HG02938 (cell line): ENCODE measurements at regions not wholly inside any gene's neighbourhood (a gene's known extent, or its start where the extent isn't known, plus 50 kb on each side); places are given as distances from the start of the nearest gene placed in this dataset.
"Not testable (repeated sequence)": the region's sequence is repeated elsewhere in the genome, so short reads cannot be mapped to it uniquely, and the experiment has no call there.

ENCODE experiments used
- ATAC-seq: cut with Tn5 transposase; IDR thresholded peaks from one replicate; pipeline ENCODE4 v1.9.1; 2021; ENCODE audit warnings: mild to moderate bottlenecking, moderate library complexity; ENCODE audit not compliant: unreplicated experiment

DNA sequence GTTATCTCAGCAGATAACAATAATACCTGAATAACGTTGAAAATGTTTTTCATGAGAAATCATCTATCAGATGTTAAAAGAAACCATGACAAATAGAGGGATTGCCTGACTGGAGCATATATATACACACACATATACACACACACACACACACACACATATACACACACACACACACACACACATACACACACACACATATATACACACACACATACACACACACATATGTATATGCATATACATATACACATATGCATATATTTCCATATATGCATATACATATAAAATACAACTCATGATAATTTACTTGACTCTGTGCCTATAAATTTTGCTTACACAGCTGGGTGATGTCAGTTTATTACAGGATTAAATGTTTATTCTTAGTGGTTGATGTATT is 847.3 kb upstream of the ADAMTS5 start:
- no peak for ATAC-seq

DNA sequence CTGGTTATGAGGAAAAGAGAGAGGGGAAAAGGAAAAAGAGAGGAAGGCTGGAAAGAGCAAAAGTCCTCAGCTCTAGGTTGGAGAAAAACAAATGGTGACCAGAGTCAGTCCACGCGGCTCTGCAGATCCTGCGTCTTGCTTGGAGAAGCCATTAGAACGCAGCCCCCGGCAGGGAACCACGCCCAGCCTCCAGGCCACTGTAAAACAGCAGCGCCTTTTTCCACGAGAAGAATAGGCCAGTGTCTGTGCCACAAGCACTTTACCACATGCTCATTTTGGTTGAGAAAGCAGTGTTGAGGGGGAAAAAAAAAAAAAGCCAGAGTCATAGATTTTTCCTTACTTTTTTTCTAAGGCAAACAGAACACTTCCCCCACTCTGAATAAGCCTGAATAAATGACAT is 846.9 kb upstream of the ADAMTS5 start:
- no peak for ATAC-seq

DNA sequence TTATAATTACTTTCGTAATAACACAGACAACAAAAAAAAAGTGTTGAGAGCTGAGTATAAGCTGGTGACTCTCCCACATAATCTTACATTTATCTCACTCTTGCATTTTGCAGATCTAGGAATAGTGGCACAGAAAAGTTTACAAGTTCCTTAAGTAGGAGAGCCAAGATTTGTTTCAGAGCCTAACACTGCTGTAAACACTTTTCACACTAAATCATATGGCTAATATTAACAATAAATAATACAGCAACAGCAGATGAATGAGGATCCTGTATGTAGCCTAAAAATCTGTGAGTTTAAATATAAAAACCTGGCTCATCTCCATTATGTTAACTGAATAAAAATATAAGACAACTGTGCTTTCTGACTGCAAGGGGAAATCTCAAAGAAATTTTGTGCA is 846.5 kb upstream of the ADAMTS5 start:
- no peak for ATAC-seq

DNA sequence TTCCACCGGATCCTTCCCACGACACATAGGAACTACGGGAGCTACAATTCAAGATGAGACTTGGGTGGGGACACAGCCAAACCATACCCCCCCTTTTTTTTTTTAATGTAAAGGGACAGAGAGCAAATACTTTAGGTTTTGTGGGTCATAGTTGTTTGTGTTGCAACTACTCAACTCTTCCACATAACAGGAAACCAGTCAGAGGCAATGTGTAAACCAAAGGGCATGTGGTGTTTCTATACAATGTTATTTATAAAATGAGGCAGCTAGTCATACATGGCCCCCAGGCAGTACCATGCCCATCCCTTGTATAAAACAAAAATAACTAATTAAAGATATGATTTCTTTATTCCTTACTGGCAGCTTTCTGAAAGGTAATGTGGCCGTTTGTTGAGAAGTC is 845.4 kb upstream of the ADAMTS5 start:
- no peak for ATAC-seq

DNA sequence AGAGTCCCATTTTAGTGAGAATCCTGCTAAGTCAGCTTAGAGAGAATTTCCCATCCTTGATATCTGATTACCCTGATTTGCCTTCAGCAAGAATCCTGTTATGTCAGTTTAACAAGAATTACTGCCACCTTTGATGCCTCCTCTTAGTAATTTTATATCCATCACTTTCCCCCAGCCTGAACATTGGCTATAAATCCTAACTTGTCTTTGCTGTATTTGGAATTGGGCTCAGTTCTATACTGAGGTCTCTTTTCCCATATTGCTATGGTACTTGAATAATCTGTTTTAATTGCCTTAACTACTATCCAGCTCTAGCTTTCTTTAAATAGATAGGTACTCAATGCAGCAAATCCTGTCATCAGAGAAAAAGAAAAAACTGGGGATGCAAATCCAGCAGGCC is 842.0 kb upstream of the ADAMTS5 start:
- no peak for ATAC-seq

DNA sequence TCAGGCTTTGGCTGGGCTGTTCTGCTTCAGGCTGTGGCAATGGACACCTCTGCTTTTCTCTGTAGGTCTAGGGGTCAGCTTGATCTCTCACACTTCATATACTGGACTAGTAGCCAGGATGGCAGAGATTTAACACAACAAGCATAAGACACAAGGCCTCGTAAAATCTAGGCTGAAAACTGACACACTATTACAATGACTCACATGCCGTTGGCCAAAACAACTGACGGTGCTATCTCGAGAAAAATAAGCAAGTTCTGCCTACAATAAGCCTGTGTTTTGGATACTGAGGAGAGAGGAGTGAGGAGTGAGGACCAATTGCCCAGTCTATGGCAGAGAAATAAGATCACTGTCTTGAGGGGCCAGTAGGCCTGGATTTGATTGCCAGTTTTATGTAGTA is 840.7 kb upstream of the ADAMTS5 start:
- ATAC-seq = no peak

DNA sequence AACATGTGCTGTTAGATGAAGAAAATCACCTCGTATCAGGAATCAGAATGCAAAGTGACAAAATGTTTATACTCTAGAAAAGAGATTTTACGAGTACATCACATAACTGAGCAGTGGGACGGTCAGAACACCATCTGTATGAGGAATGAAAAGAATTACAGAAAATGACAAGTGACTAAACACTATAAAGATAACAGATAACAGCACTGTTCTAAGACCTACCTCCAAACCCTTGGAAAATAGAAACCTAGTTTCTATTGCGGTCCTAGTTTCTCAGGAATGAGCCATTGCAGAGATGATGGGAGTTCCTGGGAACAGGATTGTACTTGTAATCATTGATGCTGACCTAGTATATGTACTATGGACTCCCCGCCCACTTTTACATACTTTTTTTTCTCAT is 839.4 kb upstream of the ADAMTS5 start:
- ATAC-seq = no peak

DNA sequence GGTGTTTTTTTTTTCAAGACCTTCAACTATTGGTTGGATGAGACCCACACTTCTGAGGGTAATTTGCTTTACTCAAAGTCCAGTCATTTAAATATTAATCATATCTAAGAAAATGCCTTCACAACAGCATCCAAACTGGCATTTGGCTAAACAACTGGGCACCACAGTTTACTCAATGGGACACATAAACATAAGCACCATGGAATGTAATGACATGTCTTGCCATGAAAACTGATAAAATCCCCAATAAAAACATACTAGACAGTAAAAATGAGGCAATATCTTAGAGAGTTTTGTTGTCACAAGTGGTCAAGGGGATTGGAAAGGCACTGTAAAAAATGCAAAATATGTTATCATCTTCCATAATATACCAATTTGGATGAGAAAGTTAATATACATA is 838.8 kb upstream of the ADAMTS5 start:
- ATAC-seq = no peak

DNA sequence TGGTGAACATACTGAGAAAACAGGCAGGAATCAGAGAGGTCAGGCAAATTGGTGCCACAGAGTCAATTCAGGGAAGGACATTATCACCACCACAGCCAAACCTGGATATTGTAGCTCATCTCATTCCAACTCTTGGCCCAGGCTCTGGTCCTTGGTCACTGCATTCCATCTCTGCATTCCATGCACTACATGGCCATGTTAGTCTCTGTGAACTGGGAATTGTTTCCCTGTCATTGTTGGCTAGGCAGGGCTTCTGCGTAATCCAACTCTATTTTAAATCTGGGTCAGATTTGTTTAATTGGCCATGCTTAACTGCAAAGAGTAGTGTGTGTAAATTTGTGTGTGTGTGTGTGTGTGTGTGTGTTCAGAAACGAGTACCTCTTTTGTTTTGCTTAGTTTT is 837.6 kb upstream of the ADAMTS5 start:
- no peak for ATAC-seq

DNA sequence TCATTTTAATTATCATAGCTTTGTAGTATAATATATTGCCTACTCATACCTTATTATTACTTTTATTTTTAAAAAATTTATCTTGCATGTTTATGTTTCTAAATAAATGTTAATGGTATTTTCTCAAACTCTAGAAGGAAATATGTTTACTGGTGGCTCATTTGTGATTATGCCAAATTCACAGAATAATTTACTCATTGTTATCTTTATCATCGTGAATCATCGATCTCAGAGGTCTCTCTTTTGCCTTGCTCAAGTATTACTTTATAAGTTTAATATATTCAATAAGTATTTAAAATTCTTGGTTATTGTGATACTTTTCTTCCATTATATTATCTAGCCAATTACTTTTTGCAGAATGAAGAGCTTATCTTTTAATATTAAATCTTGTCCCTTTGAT is 836.7 kb upstream of the ADAMTS5 start:
- no peak for ATAC-seq

DNA sequence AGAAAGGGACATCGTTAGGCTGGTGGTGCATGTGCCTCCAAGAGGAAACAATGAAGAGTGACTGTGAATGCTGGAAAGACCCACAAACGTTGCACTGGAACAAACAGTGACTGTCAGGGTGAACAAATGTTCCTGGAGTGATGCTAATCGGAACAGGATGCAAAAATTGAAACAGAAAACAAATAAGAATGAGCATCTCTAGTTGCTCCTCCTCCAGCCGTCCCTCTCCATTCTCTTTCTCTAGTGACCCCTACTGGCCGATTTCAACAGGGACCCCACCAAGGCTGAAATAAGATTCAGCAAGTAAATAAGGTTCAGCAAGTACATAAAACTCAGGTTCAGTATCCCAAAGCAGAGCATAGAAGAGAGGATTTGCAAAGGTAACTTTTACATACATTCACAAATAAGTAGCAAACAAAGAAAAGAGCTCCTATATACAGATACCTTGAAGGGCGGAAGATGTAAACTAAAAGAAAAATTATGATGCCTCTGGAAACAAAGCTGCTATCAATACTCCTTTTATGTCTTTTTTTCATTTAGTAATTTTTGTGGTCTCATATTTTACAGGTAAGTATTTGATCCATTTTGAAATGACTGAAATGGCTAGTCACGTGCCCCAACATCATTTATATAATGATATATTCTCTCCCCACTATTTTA is 836.1 kb upstream of the ADAMTS5 start:
- ATAC-seq = no peak

DNA sequence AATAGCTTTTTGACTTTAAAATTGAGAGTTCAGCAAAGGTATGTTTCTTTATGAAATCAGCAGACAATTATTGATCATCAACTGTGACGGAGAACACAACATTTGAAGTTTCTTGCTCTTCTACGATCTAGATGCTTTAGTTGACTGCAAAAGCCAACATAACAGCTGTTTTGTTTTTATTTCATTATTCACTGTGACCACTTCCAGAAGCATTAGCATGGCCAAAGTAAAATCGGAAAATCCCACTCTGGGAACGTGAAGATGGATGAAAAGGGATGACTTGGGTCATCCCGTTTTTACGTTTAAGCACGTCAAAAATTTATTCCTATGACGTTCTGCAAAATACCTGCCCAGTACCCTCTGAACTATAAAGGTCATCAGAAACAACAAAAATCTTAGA is 833.0 kb upstream of the ADAMTS5 start:
- no peak for ATAC-seq

DNA sequence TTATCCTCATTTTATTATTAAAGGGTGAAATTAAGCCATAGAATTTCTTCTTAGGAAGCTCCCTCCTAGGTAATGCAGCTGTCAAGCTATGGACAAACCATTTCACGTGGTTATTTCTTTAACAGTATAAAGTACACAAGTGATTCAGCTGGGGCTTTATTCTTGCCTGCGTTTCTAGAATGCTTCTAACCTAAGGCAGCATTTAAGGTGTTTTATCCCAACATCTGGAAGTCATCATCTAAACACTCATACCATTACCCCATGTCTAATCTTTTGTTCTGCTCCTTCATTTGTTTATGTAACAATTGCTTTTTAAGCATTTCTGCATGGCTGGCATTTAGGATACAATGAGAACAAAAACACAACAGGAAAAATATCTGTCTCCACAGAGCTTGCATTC is 829.2 kb upstream of the ADAMTS5 start:
- no peak for ATAC-seq

DNA sequence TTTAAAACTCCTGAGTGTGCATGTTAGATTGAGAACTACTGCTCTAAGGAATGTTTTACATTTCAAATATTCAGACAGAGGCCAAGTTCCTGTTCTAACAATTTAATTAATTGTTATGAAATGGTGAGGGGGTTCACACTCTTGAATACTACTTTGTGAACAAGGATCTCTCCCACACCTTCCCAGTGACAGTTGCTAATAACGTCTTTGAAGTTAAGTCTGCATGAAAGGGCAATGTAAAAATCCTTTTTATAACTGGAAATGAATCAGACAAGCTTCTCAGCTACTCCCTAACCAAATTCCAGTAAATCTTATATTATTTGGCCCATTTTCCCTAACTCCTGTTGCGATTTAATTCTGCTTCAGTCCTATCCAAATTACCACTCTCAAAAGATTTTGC is 828.5 kb upstream of the ADAMTS5 start:
- ATAC-seq = no peak

DNA sequence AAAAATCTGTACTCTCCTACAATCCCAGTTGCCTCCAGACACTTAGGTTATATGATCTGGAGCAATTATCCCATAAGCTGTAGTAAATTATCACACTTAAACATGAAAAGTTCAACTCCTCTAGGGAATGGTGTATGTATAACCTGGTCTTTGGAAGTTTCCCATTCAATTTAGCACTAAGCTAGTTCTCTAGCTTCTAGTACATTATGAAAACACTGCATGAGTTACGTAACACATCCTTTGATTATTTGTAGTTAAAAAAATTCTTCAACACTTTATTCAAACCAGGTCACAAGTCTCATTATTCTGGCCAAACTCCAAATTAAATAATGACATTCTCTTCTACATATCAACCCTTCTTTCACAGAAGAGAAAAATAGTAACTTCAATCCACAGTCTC is 827.0 kb upstream of the ADAMTS5 start:
- no peak for ATAC-seq

DNA sequence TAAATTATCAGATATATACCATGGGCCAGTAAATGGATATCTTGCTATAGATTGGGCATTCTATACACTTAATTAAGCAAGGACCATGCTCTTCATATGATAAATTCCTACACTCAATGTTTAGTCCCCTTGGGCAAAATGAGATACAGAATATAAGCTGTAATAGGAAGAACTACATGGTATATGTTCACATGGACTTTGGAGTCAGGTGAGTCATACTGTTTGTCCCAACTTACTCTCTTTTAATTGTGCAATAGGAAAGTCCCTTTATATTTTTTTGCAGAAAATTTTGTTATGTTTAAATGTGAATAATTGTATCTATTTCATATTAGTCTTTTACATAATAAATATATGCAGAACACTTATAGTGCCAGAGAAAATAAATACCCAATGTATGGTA is 820.2 kb upstream of the ADAMTS5 start:
- ATAC-seq = no peak

DNA sequence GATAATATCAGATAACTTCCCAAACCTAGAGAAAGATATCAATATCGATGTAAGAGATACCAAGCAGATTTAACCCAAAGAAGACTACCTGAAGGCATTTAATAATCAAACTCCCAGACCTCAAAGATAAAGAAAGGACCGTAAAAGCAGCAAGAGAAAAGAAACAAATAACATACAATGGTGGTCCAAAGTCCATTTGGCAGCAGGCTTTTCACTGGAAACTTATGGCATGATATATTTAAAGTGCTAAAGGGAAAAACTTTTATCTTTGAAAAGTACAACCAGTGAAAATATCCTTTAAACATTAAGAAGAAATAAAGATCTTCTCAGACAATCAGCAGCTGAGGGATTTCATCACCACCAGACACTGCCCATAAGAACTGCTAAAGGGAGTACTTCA is 812.7 kb upstream of the ADAMTS5 start:
- no peak for ATAC-seq

DNA sequence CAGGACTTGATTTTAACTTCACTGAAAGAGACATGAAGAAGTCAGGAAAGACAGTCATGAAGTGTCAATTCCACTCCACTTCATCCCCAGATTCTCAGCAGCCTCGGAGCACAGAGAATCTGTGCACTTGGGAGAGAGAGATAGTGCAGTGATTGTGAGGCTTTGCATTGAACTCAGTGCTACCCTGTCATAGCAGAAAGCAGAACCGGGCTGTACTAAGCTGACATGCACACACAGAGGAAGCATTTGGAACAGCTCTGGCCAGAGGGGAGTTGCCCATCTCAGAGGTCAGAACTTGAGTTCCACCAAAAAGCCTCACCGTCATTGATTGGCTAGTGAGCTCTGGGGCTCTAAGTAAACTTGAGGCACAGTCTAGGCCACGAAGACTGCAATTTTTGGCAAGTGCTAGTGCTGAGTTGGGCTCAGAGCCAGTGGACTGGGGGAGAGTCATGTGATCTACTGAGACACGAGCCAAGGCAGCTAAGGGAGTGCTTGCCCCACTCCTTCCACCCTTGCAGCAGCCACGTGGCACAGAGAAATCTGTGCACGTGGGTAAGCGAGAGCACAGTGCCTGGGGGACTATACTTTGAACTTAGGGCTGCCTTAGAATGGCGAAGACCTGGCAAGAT is 810.2 kb upstream of the ADAMTS5 start:
- ATAC-seq = no peak

DNA sequence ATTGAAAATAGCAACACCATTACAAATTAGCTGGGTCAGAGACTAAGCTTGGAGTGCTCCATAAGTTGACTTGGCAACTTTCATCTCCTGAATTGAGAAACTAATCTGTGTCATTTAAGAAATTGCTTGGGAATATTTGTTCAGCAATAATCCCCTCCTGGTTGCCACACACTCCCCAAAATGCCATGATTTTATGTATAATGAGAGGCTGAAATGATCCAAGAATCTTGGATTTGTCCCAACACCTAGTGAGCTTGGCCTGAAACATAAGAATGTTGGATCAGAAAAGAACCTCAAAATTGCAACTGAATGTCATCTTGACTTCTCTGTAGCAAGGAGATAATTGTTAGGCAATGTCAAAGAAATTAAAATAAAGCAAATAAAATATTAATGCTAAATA is 805.9 kb upstream of the ADAMTS5 start:
- no peak for ATAC-seq

DNA sequence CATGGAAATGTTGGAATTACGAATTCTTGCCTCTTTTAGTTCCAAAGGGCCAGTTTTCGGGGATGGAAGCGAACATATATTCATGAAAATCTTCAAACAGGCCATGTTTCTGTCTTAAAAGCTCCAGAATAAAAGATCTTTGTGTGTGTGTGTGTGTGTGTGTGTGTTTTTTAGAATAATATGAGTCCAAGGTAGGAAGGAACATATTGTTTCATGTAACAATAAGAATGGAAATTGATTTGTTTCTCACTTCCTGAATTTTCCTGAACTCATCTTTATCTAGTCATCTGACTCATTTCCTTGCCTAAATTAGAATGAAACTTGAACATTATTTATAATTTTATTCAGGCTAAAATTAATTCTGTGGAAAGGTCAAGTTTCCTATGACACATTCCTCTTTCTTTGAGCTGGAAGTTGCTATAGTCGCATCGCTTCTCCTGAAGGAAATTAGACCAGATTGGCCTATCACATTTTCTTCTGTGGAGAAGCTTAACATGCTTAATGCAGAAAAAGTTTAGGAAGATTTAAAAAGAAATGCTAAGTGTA is 805.1 kb upstream of the ADAMTS5 start:
- no peak for ATAC-seq

DNA sequence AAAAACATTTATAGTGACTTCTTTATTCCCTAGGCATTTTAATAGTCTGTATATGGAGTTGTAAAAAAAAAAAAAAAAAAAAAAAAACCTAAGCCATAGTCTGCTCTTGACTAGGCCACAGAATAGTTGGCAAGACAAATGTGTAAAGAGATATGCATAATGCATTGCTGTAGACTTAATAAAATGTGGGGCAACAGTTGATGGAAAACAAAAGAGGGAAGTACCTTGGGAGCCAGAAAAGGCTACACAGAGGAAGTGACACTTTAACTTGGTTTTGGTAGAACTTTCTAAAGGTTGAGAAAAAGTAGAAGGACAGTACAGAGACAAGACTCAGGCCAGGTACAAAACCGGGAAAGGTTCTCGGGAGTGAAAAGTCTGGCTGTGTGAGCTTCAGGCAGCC is 802.9 kb upstream of the ADAMTS5 start:
- ATAC-seq = no peak

DNA sequence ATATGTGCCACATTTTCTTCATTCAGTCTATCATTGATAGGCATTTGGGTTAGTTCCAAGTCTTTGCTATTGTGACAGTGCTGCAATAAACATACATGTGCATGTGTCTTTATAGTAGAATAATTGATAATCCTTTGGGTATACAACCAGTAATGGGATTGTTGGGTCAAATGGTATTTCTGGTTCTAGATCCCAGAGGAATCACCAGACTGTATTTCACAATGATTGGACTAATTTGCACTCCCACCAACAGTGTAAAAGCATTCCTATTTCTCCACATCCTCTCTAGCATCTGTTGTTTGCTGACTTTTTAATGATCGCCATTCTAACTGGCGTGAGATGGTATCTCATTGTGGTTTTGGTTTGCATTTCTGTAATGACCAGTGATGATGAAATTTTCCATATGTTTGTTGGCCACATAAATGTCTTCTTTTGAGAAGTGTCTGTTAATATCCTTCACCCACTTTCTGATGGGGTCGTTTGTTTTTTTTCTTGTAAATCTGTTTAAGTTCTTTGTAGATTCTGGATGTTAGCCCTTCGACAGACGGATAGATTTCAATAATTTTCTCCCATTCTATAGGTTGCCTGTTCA is 801.3 kb upstream of the ADAMTS5 start:
- not testable (repeated sequence) for ATAC-seq
